ENCODE measurements at regions not wholly inside any gene's neighbourhood (a gene's known extent, or its start where the extent isn't known, plus 50 kb on each side); places are given as distances from the start of the nearest gene placed in this dataset.

DNA sequence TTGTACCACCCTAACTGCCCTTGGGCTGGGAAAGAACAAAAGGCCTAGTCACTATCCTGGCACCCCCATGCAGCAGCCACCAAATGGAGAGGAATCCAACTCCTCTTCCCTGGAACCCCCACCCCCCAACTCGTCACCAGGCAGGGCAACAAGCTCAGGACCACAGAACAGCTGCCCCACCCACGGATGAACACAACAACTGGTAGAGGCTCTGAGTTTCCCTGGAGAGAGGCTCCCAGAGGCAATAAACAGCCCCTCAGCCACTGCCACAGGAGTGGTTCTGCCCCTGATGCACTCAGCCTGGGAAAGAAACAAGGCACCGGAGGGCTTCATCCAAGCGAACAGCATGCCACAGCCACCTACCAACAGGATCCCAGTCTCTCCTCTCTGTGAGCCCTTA is 778.4 kb upstream of the FAT3 start:
- no peak for TF ChIP-seq IRF2 (CRISPR knock-in tag; IDR thresholded peaks at IDR 0.05; ENCODE audit: borderline replicate concordance, low read depth)
- no peak for TF ChIP-seq MAX (CRISPR knock-in tag; IDR thresholded peaks at IDR 0.05)
- TF ChIP-seq, protein P1, sequence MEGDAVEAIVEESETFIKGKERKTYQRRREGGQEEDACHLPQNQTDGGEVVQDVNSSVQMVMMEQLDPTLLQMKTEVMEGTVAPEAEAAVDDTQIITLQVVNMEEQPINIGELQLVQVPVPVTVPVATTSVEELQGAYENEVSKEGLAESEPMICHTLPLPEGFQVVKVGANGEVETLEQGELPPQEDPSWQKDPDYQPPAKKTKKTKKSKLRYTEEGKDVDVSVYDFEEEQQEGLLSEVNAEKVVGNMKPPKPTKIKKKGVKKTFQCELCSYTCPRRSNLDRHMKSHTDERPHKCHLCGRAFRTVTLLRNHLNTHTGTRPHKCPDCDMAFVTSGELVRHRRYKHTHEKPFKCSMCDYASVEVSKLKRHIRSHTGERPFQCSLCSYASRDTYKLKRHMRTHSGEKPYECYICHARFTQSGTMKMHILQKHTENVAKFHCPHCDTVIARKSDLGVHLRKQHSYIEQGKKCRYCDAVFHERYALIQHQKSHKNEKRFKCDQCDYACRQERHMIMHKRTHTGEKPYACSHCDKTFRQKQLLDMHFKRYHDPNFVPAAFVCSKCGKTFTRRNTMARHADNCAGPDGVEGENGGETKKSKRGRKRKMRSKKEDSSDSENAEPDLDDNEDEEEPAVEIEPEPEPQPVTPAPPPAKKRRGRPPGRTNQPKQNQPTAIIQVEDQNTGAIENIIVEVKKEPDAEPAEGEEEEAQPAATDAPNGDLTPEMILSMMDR (IDR thresholded peaks at IDR 0.05): no peak
- no peak for TF ChIP-seq ETV6 (CRISPR knock-in tag; IDR thresholded peaks at IDR 0.05)
- TF ChIP-seq ZNF263 (CRISPR knock-in tag; IDR thresholded peaks at IDR 0.05; ENCODE audit: low read depth): no peak
- no peak for TF ChIP-seq HMGXB4 (CRISPR knock-in tag; IDR thresholded peaks at IDR 0.05)
- no peak for TF ChIP-seq ATF1 (CRISPR knock-in tag; IDR thresholded peaks at IDR 0.05)
- TF ChIP-seq CBFB (CRISPR knock-in tag; IDR thresholded peaks at IDR 0.05; ENCODE audit: low read depth): no peak
- TF ChIP-seq, protein P2, sequence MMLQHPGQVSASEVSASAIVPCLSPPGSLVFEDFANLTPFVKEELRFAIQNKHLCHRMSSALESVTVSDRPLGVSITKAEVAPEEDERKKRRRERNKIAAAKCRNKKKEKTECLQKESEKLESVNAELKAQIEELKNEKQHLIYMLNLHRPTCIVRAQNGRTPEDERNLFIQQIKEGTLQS (CRISPR knock-in tag; conservative IDR thresholded peaks at IDR 0.05): no peak
- TF ChIP-seq ZNF423 (CRISPR knock-in tag; IDR thresholded peaks at IDR 0.05): no peak
- no peak for TF ChIP-seq CREB1 (CRISPR knock-in tag; IDR thresholded peaks at IDR 0.05)
- no peak for TF ChIP-seq RORB (CRISPR knock-in tag; IDR thresholded peaks at IDR 0.05)
- TF ChIP-seq ZBTB43 (CRISPR knock-in tag; IDR thresholded peaks at IDR 0.05): no peak
